Stimulated activated naive B cell treated with anti-CD40 and anti-IgM and Interleukin-4, amounts not matched to agents 10 μg/mL and 1 μg/mL and 100 μg/mL, for 72 hours (primary cell): ENCODE measurements at regions not wholly inside any gene's neighbourhood (a gene's known extent, or its start where the extent isn't known, plus 50 kb on each side); places are given as distances from the start of the nearest gene placed in this dataset.

ENCODE experiments used
- ATAC-seq, 2 donors: fragments of 150-1000 bp; cut with Tn5 transposase; replicated peaks; 2 replicates each; pipeline ENCODE4 v1.10.0; 2021; ENCODE audit warnings: moderate library complexity in 1 of 2
- DNase-seq: peaks from one replicate; pipeline ENCODE4 v3.0.0; 2021
- H3K27ac Mint-ChIP-seq: one replicate; pipeline ENCODE4 v1.8.0; 2022; ENCODE audit warnings: mild to moderate bottlenecking, mixed read lengths
- H3K27me3 Mint-ChIP-seq, 2 donors: one replicate each; pipeline ENCODE4 v1.8.0; 2022; ENCODE audit warnings: mixed read lengths in 2 of 2
- H3K36me3 Mint-ChIP-seq, 2 donors: one replicate each; pipeline ENCODE4 v1.8.0; 2022; ENCODE audit warnings: mixed read lengths in 2 of 2, mild to moderate bottlenecking in 1 of 2
- H3K4me1 Mint-ChIP-seq, 2 donors: one replicate each; pipeline ENCODE4 v1.8.0; 2022; ENCODE audit warnings: mixed read lengths in 2 of 2, mild to moderate bottlenecking in 1 of 2
- H3K4me3 Mint-ChIP-seq, 2 donors: one replicate each; pipeline ENCODE4 v1.8.0; 2022; ENCODE audit warnings: mild to moderate bottlenecking in 2 of 2, mixed read lengths in 2 of 2, moderate library complexity in 1 of 2
- H3K9me3 Mint-ChIP-seq, 2 donors: one replicate each; pipeline ENCODE4 v1.8.0; 2022; ENCODE audit warnings: mixed read lengths in 2 of 2, mild to moderate bottlenecking in 1 of 2

DNA sequence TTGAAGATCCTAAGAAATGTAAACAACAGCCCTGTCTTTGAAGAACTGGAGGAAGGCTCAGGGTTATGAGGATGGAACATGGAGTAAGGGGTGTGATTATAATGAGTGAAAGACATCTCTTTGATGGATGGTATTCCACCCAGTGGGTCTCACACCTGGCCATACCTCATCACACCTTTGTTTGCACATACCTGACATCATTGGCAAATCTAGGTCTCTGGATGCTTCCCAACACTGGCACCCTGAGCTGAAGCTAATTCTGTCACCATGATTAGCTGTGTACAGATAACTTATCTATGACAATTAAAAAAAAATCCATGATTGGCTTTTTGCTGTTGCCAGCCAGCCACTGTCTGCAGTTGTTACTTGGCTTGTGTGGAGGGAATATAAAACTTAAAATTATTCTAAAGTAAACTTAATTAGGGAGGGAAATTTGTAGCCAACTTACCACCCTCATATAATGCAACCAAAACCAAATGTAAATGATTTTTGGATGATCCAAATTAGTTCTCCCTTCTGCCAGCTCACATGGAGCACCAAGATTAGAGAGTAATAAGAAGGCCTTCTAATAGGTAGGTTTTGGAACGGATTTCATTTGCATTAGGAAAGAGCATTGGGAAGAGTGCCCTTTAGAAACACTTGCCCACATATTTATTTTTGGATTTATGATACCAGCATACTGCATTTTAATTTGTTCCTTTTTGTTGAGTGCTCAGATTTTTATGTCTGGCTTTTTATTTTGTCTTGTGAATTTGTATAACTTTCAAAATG, 249.5 kb downstream of the SOX4 start:
- H3K4me1 Mint-ChIP-seq, result peaks cover 7 to 16% of the 10 kb centered on the region in 2 donors
- ATAC-seq (no peak), DNase-seq (no peak)
- no peak overlapping the region for H3K4me3 Mint-ChIP-seq
- H3K9me3 Mint-ChIP-seq, result no peaks in the 10 kb centered on the region
- H3K36me3 Mint-ChIP-seq, result no peaks in the 10 kb centered on the region
- no peak overlapping the region for H3K27ac Mint-ChIP-seq
- peaks cover 0 to 2% of the 10 kb centered on the region in 2 donors for H3K27me3 Mint-ChIP-seq

DNA sequence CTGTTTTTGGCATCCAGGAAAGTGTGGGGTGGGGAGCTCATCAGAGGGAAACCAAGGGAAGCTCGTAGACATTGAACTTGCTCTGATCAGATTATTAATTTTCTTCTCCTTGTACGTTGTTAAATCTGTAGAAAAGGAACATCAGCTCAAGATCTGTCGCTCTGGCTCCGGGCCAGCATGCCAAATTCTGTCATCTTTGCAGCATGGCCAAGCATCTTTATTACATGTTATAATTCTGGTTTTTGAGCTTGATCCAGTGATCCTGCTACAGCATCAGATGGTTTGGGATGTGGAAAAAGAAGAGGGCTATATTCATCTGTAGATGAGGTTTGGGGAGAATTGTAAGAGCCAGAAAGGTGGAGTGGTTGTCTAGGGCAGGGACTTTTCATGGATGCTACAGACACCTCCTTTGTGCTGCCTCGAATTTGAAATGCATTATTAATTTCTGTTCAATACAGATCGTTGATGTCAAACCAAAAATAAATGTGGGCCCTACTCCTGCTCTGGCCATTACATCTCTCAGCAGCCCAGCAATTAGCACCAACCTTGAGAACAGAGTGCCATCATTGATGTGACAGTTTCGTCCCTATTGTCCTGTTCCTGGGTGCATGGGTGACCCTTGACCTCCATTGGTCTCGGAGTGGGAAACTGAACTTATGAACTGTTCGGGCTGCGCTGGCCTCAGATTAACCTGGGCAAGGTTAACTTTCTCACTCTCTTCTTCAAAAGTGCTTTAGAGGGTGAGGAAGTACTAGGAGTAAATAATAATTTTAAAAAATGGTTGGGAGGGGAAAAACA, 250.8 kb downstream of the SOX4 start:
- Mint-ChIP-seq H3K27ac (no peak overlapping the region), H3K36me3 (no peaks in the 10 kb centered on the region), H3K27me3 (peaks cover 4 to 6% of the 10 kb centered on the region in 2 donors), H3K9me3 (peaks cover 0 to 2% of the 10 kb centered on the region in 2 donors), H3K4me3 (no peak overlapping the region), H3K4me1 (peaks cover 7 to 18% of the 10 kb centered on the region in 2 donors)
- no peak for ATAC-seq
- DNase-seq, result no peak

DNA sequence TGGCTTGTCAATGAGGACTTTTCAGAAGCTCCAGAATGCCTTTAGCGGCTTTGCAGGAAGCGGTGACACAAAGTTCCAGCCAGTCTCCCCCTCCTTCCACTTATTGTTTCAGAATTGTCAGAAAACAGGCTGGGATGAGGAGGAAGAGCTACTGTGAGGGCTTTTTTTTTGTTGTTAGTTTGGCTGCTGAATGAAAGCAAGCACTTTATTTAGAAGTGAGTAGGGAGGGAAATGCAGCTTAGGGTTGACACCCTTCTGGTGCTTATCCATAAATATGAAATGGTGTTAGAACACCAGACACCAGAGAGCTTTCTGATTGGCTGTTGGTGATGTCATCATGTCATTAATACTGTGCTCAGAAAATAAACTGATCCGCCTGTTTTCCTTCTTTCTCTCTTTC, 251.5 kb downstream of the SOX4 start:
- peaks cover 7 to 18% of the 10 kb centered on the region in 2 donors for H3K4me1 Mint-ChIP-seq
- no peak overlapping the region for H3K27ac Mint-ChIP-seq

DNA sequence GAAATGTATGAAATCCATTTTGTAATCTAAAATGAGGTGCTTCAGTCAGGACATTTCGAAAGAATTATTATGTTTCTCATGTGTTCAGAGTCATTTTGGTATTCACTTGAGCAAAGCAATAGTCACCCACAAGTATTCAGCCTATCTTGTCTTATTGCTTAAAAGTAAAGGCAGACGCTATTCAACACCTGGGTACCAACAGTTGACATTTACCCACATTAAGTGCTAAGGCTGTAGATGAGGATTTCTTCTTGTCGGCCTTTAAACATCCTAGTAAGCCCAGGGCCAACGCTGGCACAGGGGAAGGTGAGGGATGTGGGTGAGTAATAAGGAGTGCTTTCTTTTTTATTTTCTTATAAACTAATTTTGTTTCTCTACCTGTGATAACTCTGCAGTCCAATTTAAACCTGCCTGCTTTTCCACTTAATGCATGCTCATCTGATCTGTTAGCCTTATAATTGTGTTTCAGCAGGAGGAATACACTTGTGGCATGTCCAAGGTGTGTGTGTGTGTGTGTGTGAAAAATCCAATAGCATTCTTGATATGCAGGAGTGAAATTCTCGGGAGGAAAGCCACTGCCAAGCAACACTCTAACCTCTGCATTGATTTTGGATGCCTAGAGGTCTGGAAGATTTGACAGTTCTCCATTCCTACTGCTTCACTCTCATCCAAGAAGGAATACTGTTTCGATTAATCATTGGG, 252.0 kb downstream of the SOX4 start:
- Mint-ChIP-seq H3K27me3 (peaks cover 4 to 6% of the 10 kb centered on the region in 2 donors), H3K27ac (no peak overlapping the region), H3K4me1 (peaks cover 7 to 18% of the 10 kb centered on the region in 2 donors), H3K36me3 (no peaks in the 10 kb centered on the region), H3K4me3 (no peak overlapping the region), H3K9me3 (peaks cover 0 to 2% of the 10 kb centered on the region in 2 donors)
- ATAC-seq (no peak), DNase-seq (no peak)

More for the DNA sequence above, 251.5 kb downstream of the SOX4 start:
- no peak for ATAC-seq
- no peak overlapping the region for H3K4me3 Mint-ChIP-seq
- DNase-seq, result no peak
- H3K27me3 Mint-ChIP-seq, result peaks cover 4 to 6% of the 10 kb centered on the region in 2 donors
- H3K36me3 Mint-ChIP-seq, result no peaks in the 10 kb centered on the region
- H3K9me3 Mint-ChIP-seq, result peaks cover 0 to 2% of the 10 kb centered on the region in 2 donors

DNA sequence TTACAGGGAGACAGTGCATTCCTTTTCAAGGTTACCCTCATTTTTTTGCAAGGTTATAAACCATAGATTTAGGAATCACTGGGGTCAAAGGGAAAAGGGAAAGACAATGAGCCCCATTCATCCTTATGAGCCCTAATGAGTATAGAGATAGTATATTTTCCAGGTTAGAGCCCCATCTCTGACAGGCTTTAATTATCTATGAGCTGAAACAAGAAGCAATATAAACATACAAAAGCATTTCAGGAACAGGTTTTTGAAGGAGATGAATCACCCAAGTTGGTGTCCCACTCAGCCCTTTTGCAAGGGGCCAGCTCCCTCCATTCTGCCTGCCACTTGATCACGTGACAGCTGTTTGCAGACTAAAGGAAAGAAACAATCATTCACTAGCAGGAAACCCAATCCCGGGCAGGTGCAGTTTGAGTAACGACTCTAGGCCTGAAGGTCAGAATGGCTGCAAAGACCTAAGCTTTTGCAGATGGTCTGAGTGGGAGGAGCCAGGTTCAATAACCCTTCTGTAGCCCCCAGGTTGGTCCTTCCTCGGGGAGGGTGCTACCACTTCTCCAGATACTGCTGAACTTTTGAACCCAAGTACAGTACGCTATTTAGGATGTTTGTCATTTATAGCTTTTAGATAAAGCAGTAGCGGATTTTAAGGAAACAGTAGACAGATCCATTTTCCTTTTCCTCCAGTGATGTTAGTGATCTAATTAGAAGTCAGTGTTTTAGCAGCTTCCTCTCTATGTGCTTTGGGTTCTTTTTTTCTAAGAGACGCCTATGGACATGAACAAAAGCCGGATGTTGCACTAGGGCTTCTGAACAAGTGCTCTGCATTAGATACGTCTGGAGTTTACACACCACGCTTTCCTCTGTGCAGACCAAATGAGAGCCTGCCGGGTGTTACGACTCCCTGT, 253.2 kb downstream of the SOX4 start:
- H3K4me1 Mint-ChIP-seq, result peaks cover 7 to 18% of the 10 kb centered on the region in 2 donors
- no peaks in the 10 kb centered on the region for H3K36me3 Mint-ChIP-seq
- H3K27ac Mint-ChIP-seq, result no peak overlapping the region
- peak; percentile 48 to 57 for ATAC-seq
- peaks cover 0 to 2% of the 10 kb centered on the region in 2 donors for H3K9me3 Mint-ChIP-seq
- no peak overlapping the region for H3K4me3 Mint-ChIP-seq
- peaks cover 4 to 6% of the 10 kb centered on the region in 2 donors for H3K27me3 Mint-ChIP-seq
- DNase-seq, result no peak

DNA sequence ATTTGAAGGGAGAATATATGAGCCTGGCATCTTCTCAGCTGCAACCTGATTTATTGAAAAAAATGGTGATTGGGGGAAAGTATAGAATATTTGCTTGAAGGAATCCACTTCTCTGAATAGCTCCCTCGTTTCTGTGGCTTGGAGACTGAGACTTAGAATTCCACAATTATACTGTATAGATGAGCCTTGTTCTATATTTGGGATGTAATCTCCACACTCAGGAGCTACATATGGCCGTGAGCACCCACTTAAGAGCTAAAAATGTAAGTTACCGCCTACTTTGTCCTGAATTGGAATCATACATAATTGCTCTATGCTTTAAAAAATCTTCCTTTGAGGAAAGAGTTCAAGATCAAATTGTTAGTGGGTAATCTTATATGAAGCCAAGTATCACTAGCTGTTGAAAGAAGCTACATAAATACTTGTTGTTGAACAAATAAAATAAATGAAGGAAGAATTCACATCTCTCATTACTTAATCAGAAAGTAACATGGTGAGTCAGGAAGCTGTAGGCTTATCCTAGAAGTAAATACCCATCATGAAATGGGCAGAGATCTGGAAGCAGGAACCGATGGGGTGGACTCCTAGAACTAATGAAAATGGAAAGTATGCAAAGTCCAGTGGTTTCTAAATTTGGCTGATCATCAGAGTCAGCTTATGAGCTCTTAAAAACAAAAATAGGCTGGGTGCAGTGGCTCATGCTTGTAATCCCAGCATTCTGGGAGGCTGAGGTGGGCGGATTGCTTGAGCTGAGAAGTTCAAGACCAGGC, 254.3 kb downstream of the SOX4 start:
- DNase-seq, result no peak
- H3K27ac Mint-ChIP-seq, result no peak overlapping the region
- peaks cover 7 to 18% of the 10 kb centered on the region in 2 donors for H3K4me1 Mint-ChIP-seq
- H3K4me3 Mint-ChIP-seq, result no peak overlapping the region
- H3K27me3 Mint-ChIP-seq, result peaks cover 4 to 6% of the 10 kb centered on the region in 2 donors
- no peak for ATAC-seq
- H3K9me3 Mint-ChIP-seq, result peaks cover 0 to 2% of the 10 kb centered on the region in 2 donors
- H3K36me3 Mint-ChIP-seq, result no peaks in the 10 kb centered on the region

DNA sequence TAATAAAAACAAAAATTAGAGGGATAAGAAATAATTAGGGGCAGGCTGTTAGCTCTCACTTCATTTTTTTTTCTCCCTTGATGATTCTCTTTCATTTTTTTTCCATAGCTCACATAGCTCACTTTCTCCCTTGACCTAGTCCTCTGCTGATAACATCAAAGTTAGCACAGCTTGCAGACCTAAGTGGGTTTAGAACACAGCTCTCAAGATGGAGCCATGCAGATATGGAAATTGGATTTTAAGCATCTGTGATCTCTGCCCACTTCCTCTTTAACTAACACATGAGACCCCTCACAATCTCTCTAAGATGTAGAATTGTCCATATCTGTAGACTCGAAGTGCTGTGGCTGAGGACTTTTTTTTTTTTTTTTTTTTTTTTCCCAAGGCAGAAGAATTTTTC, 257.1 kb downstream of the SOX4 start:
- no peak for ATAC-seq
- peaks cover 4 to 6% of the 10 kb centered on the region in 2 donors for H3K27me3 Mint-ChIP-seq

DNA sequence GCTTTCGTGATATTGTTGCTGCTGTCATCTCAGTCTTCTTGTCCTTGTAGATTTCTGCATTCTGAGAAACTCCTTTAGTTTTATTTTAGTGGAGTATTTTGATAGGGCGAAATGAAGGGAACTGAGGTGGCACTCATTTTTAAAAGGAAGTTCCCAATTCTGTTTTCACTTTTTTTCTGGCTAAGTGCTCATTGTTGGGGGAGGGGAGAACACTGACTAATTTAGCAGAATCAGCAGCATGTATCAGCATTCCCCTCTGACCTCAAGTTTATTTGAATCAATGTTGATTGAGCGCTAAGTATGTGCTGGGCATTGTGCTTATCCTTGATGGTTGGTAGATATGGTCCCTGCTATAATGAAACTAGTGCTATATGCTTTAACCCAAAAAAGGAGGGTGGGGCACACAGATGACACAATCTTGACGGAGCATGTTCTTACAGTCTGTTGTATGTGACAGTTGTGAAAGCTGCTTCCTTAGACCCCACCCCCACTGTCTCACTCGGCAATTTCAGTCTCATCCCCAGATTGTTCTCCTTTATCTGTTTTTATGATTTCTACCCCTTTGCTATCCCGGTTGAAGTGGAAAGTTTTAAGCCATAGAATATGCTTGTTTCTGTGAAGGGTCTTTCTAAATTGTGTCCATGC, 262.4 kb downstream of the SOX4 start:
- no peak overlapping the region for H3K27ac Mint-ChIP-seq

More for the DNA sequence above, 257.1 kb downstream of the SOX4 start:
- no peak overlapping the region for H3K27ac Mint-ChIP-seq
- no peak overlapping the region for H3K4me3 Mint-ChIP-seq
- H3K4me1 Mint-ChIP-seq, result peaks cover 7 to 18% of the 10 kb centered on the region in 2 donors
- no peak for DNase-seq
- H3K36me3 Mint-ChIP-seq, result no peaks in the 10 kb centered on the region
- H3K9me3 Mint-ChIP-seq, result peaks cover 0 to 2% of the 10 kb centered on the region in 2 donors

DNA sequence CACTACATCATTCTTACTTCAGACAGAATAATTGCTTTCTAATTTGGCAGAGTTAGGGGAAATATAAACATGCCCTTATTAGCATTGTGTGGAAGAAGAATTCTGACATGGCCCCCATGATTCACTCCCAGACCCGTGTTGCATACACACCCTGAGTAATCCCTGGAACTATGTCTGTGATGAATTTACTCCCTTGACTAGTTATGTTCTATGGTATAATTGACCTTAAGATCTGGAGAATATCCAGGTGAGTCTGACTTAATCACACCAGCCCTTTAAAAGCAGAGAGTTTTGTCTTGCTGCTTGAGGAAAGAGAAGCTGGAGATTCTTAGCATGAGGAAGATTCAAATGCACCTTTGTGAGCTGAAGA, 262.9 kb downstream of the SOX4 start:
- Mint-ChIP-seq H3K4me1 (peaks cover 2 to 8% of the 10 kb centered on the region in 2 donors), H3K27me3 (no peaks in the 10 kb centered on the region), H3K4me3 (no peak overlapping the region), H3K27ac (no peak overlapping the region), H3K36me3 (no peaks in the 10 kb centered on the region), H3K9me3 (no peaks in the 10 kb centered on the region)
- no peak for DNase-seq
- no peak for ATAC-seq

More for the DNA sequence above, 262.4 kb downstream of the SOX4 start:
- Mint-ChIP-seq H3K9me3 (no peaks in the 10 kb centered on the region), H3K4me3 (no peak overlapping the region), H3K4me1 (peaks cover 2 to 8% of the 10 kb centered on the region in 2 donors), H3K36me3 (no peaks in the 10 kb centered on the region), H3K27me3 (no peaks in the 10 kb centered on the region)
- no peak for ATAC-seq
- DNase-seq, result no peak

DNA sequence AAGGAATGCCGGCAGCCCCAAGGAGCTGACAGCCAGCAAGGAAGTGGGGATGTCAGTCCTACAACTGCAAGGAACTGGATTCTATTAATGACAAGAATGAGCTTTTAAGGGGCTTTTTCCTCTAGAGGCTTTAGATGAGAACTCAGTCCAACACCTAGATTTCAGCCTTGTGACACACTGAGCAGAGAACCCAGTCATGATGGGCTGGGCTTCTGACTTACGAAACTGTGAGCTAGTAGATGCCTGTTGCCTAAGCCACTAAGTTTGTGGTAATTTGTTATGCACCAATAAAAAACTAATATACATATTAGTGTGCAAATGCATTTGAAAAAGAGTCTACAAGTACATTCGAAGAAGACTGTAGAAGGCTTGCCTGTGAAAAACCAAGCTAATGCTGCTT, 263.3 kb downstream of the SOX4 start:
- H3K27ac Mint-ChIP-seq, result no peak overlapping the region
- H3K4me3 Mint-ChIP-seq, result no peak overlapping the region
- H3K9me3 Mint-ChIP-seq, result no peaks in the 10 kb centered on the region
- no peaks in the 10 kb centered on the region for H3K27me3 Mint-ChIP-seq
- H3K4me1 Mint-ChIP-seq, result peaks cover 2 to 8% of the 10 kb centered on the region in 2 donors
- ATAC-seq (no peak), DNase-seq (no peak)
- no peaks in the 10 kb centered on the region for H3K36me3 Mint-ChIP-seq

DNA sequence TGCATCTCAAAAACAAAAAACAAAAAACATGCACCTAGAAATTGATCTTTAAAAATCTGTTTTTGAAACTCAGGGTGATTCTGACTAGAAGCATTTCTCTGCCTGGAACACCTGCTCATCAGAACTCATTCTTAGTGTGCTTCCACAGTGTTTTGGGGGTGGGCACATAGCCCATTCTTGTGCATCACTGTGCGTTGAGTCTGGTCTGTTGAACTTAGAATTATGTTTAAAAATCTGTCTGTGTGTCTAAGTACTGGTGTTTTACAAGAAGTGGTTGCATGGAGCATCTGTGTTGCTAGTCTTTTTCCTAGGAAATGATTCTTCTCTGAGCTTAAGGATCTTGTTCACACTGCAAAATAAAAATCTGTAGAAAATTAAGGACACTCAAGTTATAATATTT, 264.5 kb downstream of the SOX4 start:
- H3K4me3 Mint-ChIP-seq, result no peak overlapping the region
- H3K27me3 Mint-ChIP-seq, result no peaks in the 10 kb centered on the region
- H3K9me3 Mint-ChIP-seq, result no peaks in the 10 kb centered on the region
- no peaks in the 10 kb centered on the region for H3K36me3 Mint-ChIP-seq
- DNase-seq, result no peak
- peaks cover 2 to 8% of the 10 kb centered on the region in 2 donors for H3K4me1 Mint-ChIP-seq
- ATAC-seq, result no peak
- no peak overlapping the region for H3K27ac Mint-ChIP-seq

DNA sequence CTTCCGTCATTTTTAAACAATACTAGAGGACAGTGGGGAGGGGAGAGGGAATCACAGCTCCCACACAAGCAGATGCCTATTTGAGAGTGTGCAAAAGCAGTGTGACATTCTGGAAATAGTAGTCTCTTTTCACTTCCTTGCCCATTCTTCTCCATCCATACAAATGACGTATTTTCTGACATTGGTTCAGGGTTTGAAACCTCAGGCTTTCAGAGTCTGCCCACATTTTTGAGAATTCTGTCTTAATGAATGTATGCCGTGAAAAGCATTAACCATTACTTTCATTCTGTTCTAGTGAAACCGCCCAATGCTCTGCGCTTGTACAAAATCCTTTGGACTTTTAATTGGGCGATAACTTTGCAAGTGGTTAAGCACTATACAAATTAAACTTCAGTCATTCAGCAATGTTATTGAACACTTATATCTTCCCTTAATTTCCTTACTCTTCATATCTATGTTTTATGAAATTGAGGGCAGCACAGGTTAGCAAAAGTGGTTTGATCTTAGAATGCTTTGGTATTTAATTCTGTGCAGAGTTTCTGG, 265.7 kb downstream of the SOX4 start:
- Mint-ChIP-seq H3K4me3 (no peak overlapping the region), H3K27me3 (no peaks in the 10 kb centered on the region), H3K27ac (no peak overlapping the region), H3K36me3 (no peaks in the 10 kb centered on the region), H3K9me3 (no peaks in the 10 kb centered on the region), H3K4me1 (peaks cover 2 to 8% of the 10 kb centered on the region in 2 donors)
- ATAC-seq, result no peak
- DNase-seq, result no peak
